A673 (cell line): ENCODE measurements at regions not wholly inside any gene's neighbourhood (a gene's known extent, or its start where the extent isn't known, plus 50 kb on each side); places are given as distances from the start of the nearest gene placed in this dataset.

ENCODE experiments used
- BruUV-seq: library from RNA; stranded (reverse); fragments of 400-500 nt; replicated peaks from 2 replicates; lab custom pipeline; 2021; lab: Mats Ljungman, UMichigan
- CTCF ChIA-PET: fragments of 300-600 bp; sonication (Branson Sonifier 250); formaldehyde crosslinking; loops from one replicate; lab custom pipeline; 2022; ENCODE audit warnings: antibody characterized with exemption; lab: Charles Lee
- POLR2A ChIA-PET: fragments of 300-600 bp; sonication (Branson Sonifier 250); formaldehyde crosslinking; loops from one replicate; lab custom pipeline; 2022; ENCODE audit warnings: antibody characterized with exemption; ENCODE audit not compliant: low non-redundant PET; lab: Charles Lee
- DNase-seq: peaks from one replicate; pipeline ENCODE4 v3.0.0-alpha.2; 2015; ENCODE audit warnings: low spot score
- H3K27ac ChIP-seq: fragments of 200-600 bp; sonication (generic); 2 replicates; pipeline ENCODE4 v1.5.1; 2016; ENCODE audit warnings: mixed run types, low read depth, mild to moderate bottlenecking, mixed read lengths, antibody characterized with exemption, low read length; ENCODE audit not compliant: poor library complexity, severe bottlenecking
- H3K27me3 ChIP-seq: fragments of 200-600 bp; sonication (generic); replicated peaks from 2 replicates; pipeline ENCODE4 v1.6.1; 2017; ENCODE audit warnings: mixed run types, low read depth, mild to moderate bottlenecking, mixed read lengths, antibody characterized with exemption, low read length; ENCODE audit not compliant: insufficient read depth, poor library complexity
- H3K36me3 ChIP-seq: fragments of 200-600 bp; sonication (generic); 2 replicates; pipeline ENCODE4 v1.6.1; 2016; ENCODE audit warnings: mixed run types, mild to moderate bottlenecking, mixed read lengths, antibody characterized with exemption, low read length; ENCODE audit not compliant: insufficient read depth, poor library complexity, severe bottlenecking
- H3K4me1 ChIP-seq: fragments of 200-600 bp; sonication (generic); 2 replicates; pipeline ENCODE4 v1.6.1; 2017; ENCODE audit warnings: mixed run types, mild to moderate bottlenecking, mixed read lengths, antibody characterized with exemption, low read length; ENCODE audit not compliant: insufficient read depth, poor library complexity, severe bottlenecking
- H3K4me3 ChIP-seq: fragments of 200-600 bp; sonication (generic); 2 replicates; pipeline ENCODE4 v1.5.1; 2016; ENCODE audit warnings: low read depth, mixed run types, mild to moderate bottlenecking, mixed read lengths, low read length; ENCODE audit not compliant: poor library complexity, severe bottlenecking
- H3K9me3 ChIP-seq: fragments of 200-600 bp; sonication (generic); 2 replicates; pipeline ENCODE4 v1.6.1; 2016; ENCODE audit warnings: mixed run types, low read depth, mild to moderate bottlenecking, mixed read lengths, antibody characterized with exemption, low read length; ENCODE audit not compliant: poor library complexity, severe bottlenecking
- CTCF ChIP-seq: fragments of 300-800, 200-600 bp; sonication (generic); conservative IDR thresholded peaks from 2 replicates; pipeline ENCODE4 v1.5.1; 2017; ENCODE audit warnings: low read depth, mild to moderate bottlenecking, antibody characterized with exemption, low read length, moderate library complexity, mixed read lengths
- EZH2 ChIP-seq: fragments of 200-600 bp; sonication (generic); IDR thresholded peaks from 2 replicates; pipeline ENCODE4 v1.6.1; 2017; ENCODE audit warnings: borderline replicate concordance, low read depth, mild to moderate bottlenecking, mixed read lengths, antibody characterized with exemption, low read length; ENCODE audit not compliant: poor library complexity, severe bottlenecking
- intact Hi-C: fragments of 100-400 bp; cut with micrococcal nuclease; formaldehyde crosslinking; loops from one replicate; pipeline ENCODE4 v1.10.0; 2022; ENCODE audit not compliant: unreplicated experiment

- POLR2A ChIA-PET = no interaction called here
- H3K9me3 ChIP-seq = no peaks in the 10 kb centered on the region
Observed at GRCh38 chr3:24707936-24708335, 213.3 kb upstream of the THRB start.

GRCh38 chr3:24709956-24710355, 215.3 kb upstream of the THRB start:
- intact Hi-C loops = no loop called here
- CTCF ChIA-PET = no interaction called here
- H3K27ac ChIP-seq = no peak overlapping the region
- H3K9me3 ChIP-seq = no peaks in the 10 kb centered on the region
- H3K36me3 ChIP-seq = no peaks in the 10 kb centered on the region
- H3K4me3 ChIP-seq = no peak overlapping the region
- H3K27me3 ChIP-seq = peaks cover 3% of the 10 kb centered on the region
- BruUV-seq = no TSS peak
- POLR2A ChIA-PET = no interaction called here
- no peak for TF ChIP-seq CTCF
- TF ChIP-seq EZH2 = no peak
- DNase-seq = no peak
- H3K4me1 ChIP-seq = no peaks in the 10 kb centered on the region

More at GRCh38 chr3:24707936-24708335, 213.3 kb upstream of the THRB start:
- no peak for DNase-seq
- H3K4me1 ChIP-seq = no peaks in the 10 kb centered on the region
- no TSS peak for BruUV-seq
- peaks cover 3% of the 10 kb centered on the region for H3K27me3 ChIP-seq
- no peak overlapping the region for H3K27ac ChIP-seq
- TF ChIP-seq EZH2 (no peak), CTCF (no peak)
- CTCF ChIA-PET = no interaction called here
- H3K36me3 ChIP-seq = no peaks in the 10 kb centered on the region
- H3K4me3 ChIP-seq = no peak overlapping the region
- intact Hi-C loops = no loop called here

GRCh38 chr3:24713516-24713915, 218.9 kb upstream of the THRB start:
- Histone ChIP-seq H3K4me1 (no peaks in the 10 kb centered on the region), H3K9me3 (no peaks in the 10 kb centered on the region), H3K36me3 (no peaks in the 10 kb centered on the region), H3K27me3 (no peaks in the 10 kb centered on the region), H3K4me3 (no peak overlapping the region), H3K27ac (no peak overlapping the region)
- no peak for DNase-seq
- POLR2A ChIA-PET = no interaction called here
- no TSS peak for BruUV-seq
- CTCF ChIA-PET = no interaction called here
- TF ChIP-seq EZH2 (no peak), CTCF (no peak)
- intact Hi-C loops = no loop called here
